Stimulated activated CD8-positive, alpha-beta memory T cell treated with anti-CD3 and anti-CD28 coated beads, Interleukin-7, amount 100 ng/mL, for 1 hour (primary cell): ENCODE measurements at regions not wholly inside any gene's neighbourhood (a gene's known extent, or its start where the extent isn't known, plus 50 kb on each side); places are given as distances from the start of the nearest gene placed in this dataset.

Experiments
- DNase-seq, 2 donors: peaks; one replicate each; pipeline ENCODE4 v3.0.0-alpha.2; 2020; ENCODE audit warnings: low read depth in 2 of 2

DNA sequence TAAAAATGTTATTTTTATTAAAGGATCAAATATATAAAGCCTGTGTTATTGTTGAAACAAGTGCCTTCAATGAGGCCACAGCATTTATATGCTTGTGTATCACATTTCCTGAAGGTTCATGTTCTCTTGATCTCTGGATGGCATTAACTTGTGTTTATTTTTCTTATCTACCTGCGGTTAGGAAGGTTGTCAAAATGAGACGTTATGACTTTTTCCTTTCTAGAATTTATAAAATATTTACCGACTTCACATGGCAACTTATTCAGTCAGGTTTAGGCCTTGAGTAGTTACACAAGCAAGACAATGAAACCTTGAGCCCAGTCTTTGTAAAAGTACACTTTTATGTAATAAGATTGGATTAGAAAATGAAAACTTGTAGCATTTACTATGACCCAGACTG, 196.4 kb upstream of the ACVR2A start:
- no peak for DNase-seq

DNA sequence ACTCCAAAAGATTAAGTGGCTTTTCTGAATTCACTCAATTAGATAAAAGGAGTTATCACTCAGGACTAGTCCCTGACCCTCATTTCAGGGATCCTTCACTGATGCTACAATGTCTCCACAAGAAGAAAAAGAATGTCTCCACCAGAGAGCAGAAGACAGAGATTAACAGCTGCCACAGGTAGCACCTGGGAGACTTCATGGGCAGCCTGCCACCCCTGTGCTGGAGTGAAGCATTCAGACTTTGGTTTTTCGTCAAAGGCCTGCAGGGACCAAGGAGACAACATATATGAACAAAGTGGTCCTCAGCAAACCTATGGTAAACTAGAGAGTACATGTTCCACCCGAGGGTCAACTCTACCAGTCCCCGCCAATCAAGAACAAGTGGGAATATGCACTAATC, 197.0 kb upstream of the ACVR2A start:
- no peak for DNase-seq

DNA sequence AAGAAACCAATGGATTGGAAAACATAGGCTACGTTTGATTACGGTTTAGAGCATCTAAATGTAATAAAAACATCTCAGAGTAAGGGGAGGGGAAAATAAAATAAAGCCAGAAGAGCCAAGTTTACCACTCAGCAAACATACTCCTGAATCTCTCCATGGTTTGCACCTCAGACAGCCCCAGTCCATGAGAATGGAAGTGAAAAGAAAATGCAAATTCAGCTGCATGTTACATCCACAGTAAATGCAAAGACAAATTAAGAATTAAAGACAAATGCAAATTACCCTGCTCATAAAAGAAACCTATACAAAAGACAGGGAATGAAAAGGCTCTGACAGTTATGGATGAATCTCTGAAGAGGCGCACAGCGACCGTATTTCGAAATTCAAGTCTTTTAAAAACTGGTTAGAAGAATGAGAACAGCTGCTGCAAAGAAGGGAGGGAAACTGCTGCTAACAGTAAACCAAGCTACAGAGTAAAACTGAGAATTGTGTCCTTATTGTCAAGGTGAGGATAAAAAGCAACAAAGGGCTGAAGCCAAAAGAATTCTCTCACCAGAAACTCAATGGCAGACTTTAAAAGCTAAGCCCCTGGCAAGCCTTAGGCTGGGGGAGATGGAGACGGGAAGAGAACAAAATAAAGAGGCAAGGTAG, 197.9 kb upstream of the ACVR2A start:
- no peak for DNase-seq

DNA sequence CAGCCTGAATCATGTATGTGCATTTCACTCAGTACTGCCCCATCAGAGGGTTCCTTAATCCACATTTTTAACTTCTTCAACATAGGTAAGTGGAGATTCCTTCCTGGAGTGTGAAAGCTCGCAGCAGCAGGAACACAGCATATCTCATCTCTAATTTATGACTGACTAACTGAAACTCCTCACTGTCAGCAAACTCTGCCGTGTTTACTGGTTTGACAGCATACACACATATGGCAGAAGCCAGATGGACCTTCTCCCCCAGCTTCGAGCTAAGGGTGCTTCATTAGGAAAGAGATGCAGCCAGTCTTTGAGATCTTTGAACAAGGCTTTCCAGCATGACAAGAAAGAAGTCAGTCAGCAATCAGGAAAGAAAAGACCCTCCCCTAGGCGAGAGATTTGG, 200.3 kb upstream of the ACVR2A start:
- DNase-seq = no peak

DNA sequence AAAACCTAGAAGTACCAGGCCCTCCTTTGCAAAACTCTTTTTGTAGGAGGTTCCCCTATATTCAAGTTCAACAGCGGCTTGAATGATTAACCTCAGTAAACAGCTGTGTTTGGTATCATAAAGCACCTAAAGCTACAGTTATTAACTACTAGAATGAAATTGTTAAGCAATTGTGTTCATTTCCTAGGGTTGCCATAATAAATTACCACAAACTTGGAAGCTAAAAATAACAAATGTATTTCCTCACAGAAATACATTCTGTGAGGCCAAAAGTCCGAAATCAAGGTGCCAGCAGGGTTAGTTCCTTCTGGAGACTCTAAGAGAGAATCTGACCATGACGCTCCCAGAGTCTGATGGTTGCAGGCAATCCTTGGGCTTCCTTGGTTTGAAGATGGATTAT, 202.1 kb upstream of the ACVR2A start:
- no peak for DNase-seq

DNA sequence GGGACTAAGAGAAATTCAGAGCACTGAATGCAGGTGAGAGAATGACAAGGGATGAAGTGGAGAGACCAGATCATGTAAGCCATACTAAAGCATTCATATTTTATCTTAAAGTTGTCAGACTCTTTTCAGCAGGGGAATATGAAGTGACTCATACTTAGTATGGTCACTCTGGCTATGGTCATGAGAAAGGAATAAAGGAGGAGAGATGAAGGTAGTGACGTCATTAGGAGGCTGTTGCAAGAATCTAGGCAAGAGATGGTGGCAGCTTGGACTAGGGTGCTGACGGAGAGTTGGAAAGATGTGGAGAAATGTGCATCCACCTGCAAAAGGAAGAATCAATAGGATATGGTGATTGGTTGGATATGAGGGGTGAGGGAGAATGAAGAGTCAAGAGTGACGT, 203.2 kb upstream of the ACVR2A start:
- DNase-seq = no peak

DNA sequence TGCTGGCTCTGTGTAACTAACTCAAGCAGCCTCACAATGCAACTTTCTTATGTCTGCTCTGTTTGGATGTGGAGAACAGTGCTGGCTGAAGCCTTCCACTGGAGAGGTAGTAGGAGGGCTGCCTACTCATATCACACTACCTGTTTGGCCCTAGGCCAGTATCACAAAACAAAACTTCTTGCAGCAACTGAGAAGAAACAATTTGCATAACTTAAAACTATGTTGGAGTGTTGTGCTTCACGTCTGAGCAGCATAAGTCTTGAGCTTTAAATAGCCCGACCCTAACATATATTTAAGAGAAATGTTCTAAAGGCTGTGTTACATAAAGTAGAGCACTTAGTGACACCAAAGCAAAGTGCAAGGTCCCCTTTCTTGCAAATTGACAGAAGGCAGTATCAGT, 204.9 kb upstream of the ACVR2A start:
- DNase-seq = no peak

DNA sequence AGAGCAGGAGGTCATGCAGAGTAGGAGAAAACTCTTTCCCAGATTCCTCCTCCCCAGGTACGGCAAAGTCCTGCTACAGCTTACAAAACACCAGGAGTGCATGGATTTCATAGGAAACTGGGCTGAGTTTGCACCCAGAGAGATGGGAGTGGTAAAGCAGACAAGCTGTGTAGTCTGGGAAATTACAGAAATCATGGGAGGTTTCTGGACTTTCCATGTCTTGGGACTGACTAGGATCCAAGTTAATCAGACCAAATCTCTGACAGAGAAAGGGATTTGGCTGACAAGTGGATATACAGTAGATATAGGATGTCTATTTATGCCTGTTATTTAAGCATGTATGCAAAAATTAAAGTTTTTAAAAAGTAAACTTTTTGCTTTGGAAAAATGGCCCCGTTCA, 205.4 kb upstream of the ACVR2A start:
- DNase-seq = no peak

DNA sequence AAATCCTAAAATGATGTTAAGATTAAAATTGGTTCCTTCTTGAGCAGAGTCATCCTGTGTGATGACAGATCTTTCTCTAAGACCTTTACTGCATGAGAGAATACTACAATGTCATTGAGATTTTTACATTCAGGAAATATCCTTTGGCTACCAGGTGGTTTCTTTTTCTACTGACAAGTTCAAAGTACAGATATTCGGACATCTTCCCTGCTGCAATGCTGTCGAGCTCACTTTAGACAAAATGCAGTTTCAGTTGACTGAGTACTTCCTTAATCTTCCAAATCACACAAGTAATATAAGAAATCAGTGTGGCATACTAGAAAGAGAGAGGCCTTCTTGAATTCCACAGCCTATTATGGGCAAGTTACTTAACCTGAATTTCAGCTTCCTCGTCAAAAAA, 207.9 kb upstream of the ACVR2A start:
- DNase-seq = no peak

DNA sequence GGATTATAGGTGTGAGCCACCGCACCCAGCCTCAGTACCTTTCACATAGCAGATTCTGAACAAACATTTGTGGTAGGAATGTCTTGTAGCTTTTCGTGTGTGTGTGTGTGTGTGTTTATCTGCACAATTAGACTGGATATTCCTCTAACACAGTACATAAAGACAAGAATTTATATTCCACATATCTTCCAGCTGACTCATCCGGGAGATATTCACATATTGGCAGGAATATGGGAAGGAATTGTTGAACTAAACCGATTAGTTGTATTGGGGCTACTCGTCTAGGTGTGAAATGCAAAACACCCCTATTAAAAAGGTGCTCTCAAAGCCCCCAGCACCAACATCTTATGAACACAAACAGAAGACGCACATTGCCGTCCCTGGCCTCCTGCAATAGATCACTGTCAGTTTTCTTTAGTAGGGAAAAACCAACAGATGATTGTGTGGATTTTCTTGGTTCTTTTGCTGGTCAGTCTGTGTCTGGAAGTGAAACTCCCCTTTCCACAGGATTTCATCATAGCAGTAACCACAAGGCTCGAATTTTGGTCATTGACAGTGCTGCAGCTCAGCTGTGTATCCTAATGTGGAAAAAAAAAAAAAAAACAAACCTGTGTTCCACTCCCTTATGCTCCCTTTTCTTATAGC, 208.5 kb upstream of the ACVR2A start:
- DNase-seq = no peak

DNA sequence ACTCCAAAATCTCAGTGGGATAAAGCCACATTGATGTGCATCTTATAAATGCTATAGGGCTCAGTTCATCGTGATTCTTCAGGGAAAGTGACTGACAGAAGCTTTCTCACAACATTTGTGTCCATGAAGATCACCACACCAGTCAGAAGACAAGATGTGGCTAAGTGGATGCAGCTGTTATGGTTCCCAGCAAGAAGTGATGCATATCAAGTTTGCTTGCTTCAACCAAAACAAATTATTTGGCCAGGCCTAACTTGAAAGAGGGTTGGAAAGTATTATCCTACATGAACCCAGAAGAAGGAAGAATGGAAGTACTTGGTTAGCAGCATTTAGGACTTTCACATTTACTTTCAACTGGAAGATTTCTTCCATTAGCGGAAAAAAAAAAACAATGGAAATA, 210.0 kb upstream of the ACVR2A start:
- no peak for DNase-seq

DNA sequence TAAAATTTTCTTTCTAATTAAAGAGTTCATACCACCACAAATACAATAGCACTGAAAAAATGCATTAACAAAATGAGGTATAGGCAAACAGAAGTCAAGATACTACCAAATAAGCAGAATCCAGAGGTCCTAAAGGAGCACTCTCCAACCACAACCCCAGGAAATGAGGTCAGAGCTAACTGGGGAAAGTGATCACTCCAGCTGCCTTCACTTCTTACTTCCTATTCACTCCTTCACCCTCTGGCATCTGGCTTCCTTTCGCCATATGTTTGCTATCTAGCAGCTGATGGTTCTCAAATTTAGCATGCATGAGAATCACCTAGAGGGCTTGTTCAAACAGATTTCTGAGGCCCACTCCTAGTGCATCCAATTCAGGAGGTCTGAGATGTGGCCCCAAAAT, 212.6 kb upstream of the ACVR2A start:
- DNase-seq = no peak

DNA sequence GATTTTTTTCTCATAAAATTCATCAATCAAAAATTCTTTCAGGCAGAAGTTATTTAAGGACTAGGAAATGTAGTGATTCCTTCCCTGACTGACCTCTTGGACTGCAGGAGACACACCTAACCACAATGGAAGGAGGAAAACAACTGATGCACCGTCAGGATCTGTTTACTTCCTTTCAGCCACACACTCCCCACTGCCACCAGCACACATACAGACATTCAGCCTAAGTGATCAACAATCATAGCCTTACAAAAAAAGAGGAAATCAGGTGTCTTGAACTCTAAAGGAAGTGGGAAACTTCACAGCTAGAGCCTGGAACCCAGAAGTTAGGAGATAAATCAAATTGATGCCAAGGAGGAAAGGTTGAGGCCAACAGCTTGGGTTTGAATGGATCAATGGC, 213.5 kb upstream of the ACVR2A start:
- DNase-seq = no peak

DNA sequence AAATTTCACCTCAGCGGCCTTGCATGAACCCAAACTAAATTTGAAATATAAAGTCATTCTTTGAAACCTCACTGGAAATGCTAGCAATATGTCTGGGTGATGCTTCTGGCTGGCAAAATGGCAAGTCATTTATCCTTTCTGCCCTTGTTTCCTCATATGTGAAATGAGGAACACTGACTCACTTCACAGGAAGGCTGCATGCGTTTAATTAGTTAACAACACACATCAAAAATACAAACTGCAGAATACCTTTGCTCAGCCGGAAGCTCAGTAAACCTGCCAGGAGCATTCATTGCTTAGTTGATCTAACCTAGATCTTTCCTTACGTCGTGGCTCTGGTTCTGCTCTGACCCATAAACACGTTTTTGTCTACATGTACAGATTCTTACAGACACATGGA, 214.2 kb upstream of the ACVR2A start:
- no peak for DNase-seq

DNA sequence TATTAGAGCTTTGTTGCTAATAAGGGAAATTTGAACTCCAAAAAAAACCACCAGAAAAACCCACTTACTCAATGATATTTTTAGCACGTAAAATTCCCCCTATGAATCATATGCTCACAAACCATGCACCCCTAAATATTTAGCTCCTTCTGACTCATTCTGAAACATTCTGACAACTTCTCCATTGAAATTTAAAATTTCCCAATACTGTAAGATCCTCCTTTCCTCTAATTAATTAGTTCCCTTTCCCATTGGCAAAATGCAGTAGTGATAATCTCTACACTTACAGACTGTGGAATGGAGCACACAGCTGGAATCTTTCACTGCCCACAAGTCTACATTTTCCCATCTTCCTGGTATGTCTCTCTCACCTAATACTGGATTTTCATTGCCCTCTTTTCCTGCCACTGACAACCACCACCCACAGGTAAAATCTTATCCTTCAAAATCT, 215.8 kb upstream of the ACVR2A start:
- no peak for DNase-seq

DNA sequence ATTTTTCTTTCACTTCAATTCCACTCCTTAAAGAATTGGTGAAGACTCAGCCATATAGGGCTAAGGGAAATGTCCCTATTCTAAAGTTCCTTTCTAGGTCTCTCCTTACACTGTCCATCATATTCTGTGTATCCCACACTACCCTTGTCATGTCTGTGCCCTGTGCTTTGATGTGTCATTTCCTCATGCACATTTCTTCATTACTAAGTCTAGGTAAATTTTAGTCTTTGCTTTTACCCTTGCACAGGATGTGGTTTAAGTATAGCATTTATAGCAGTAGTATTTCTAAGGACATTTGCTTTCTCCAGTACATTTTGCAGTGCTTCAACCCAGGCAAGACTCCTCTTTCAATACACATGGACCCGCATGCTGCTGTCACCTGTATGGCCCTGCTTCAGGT, 221.5 kb upstream of the ACVR2A start:
- no peak for DNase-seq

DNA sequence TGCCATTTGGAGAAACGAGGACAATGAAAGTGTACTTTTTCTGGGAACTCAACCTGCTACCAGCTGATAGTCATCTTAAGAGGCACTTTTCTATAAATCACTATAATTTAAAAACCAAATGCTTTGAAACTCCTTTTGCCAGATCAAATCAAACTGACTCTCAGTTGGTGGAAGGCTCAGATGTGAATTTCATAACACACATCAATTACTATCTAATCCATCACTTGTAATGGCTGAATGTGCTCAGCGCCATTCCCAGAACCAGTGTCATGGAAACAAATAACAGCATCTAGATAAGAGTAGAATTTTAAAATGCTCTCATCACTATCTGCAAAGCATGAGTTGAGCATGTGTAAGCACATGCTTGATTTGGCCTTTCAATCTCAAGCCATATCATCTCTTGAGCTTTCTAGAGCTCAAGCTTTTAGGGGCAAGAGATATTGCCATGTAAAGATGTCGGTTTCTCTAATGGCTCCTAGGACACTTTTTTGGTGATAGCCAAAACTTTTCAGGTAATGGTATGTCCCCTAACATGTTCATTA, 223.1 kb upstream of the ACVR2A start:
- no peak for DNase-seq

DNA sequence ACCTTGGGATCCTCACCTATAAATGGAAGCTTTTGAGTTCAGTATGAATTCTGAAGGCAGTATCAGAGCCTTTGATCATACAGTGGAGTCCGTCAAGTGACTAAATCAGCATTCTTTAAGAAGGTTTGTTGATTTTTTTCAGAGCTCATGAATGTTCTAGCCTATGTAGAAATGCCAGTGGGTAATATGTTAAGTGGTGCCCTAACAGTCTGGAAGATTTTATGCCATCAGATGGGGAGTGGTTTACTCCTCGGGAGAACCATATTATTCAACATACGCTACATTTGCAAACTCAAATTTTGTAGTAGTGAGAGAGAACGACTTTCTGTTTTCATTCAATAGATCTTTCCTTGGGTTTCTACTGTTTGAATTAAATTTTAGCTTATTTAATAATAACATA, 225.0 kb upstream of the ACVR2A start:
- no peak for DNase-seq

DNA sequence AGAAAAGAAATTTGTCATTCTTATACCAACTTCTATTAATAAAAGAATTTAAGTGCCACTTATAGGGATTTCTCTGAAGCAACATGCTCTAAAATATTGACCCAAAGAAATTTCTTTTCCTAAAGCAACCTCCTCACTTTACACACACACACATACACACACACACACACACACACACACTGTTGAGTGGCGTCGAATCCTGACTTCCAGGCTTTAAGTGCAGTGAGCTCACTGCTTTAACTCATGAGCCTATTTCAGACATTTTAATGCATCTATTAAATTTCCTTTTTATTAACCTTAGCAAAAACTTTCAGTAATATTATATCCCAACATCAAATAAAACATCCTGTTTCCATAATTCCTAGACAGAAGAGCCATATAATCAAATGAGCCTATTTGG, 229.1 kb upstream of the ACVR2A start:
- DNase-seq = no peak

DNA sequence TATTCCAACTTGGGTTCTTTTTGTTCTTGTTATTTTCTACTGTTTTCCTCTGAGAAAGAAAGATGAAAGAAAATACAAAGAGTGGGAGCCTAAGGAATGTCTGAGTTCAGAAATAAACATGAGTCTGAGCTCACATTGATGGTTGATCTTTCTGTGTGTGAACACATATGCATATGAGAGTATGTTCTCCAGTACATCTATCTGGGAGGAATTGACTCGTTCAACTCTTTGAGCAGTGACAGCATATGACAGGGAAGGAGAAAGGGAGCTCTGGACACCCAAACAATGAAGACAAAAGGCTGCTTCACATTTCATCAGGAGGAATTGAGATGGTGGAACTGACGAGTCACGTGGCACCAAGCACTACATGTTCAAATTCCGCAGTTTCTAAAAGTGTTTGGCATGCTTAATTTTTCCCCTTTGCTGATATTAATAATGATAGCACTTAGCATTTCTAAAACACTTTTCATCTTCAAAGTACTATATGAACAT, 229.8 kb upstream of the ACVR2A start:
- DNase-seq = no peak

DNA sequence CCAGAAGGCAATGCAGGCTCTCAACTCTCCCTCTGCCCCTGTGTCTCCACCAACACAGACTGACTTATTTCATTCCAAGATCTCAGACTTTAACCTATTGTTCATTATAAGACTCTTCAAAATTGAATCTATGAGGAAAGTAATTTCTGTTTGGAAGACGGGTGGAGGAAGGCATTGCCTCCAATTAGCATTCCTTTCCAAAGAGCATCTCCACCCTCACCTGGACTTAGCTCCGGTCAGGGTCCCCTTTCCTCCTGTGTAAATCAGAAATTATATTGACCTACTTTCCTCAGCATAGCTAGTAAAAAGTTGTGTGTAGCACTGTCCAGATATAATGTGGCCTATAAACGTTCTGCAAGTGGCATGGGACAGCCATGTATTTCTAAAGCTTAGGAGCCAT, 230.4 kb upstream of the ACVR2A start:
- DNase-seq = no peak

DNA sequence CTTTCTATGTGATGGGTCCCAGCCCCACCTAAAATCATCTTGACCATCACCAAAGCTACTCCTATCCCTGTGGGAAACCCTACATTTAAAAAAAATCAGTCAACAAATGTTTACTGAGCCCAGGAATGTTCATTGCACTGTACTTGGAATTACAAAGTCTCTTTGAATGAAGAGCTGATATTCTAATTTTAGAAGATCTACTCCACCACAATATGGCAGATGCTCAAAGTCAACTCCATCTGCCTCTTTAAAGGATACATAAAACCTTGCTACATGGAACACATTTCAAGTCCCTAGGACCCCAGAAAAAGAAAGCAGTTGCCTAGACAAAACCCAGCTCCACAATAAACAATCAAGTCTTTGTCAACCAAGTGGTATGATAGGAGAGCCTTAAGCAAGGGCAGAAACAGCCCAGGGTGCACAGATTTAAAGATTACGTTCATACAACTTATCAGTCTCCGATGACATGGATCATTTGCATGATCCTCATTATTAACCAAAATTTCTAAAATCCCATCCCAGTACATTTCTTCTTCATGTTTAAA, 234.3 kb upstream of the ACVR2A start:
- no peak for DNase-seq

DNA sequence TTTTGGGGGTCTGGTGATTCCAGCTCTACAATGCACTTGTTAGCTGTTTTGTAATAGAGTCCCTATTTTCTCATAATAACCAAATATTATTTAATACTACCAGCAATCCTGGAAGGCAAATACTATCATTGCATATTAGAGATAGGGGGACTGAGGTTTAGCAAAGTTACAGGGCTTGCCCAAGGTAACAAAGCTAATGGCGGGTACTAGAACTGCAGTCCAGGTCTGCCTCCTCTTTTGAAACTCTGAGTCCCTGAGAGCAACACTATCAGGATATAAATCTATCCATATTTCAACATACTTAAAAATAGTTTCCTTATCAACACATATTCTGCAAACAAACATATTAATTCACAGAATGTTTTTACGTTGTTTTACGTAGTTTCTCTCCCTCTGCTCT, 235.5 kb upstream of the ACVR2A start:
- DNase-seq = no peak
